DND-41 (cell line): ENCODE measurements at regions not wholly inside any gene's neighbourhood (a gene's known extent, or its start where the extent isn't known, plus 50 kb on each side); places are given as distances from the start of the nearest gene placed in this dataset.

Source experiments
- EZH2 ChIP-seq: IDR thresholded peaks from 3 replicates; pipeline ENCODE4 v1.6.1; 2012; ENCODE audit warnings: borderline replicate concordance, low read depth, mild to moderate bottlenecking, moderate library complexity, low read length, inconsistent platforms; ENCODE audit not compliant: severe bottlenecking
- TF ChIP-seq, protein P1 (sequence below): IDR thresholded peaks from 2 replicates; pipeline ENCODE4 v1.5.1; 2012; ENCODE audit warnings: borderline replicate concordance, low read length, moderate library complexity, mild to moderate bottlenecking; ENCODE audit not compliant: poor library complexity, severe bottlenecking; ENCODE audit errors: extremely low read depth

DNA sequence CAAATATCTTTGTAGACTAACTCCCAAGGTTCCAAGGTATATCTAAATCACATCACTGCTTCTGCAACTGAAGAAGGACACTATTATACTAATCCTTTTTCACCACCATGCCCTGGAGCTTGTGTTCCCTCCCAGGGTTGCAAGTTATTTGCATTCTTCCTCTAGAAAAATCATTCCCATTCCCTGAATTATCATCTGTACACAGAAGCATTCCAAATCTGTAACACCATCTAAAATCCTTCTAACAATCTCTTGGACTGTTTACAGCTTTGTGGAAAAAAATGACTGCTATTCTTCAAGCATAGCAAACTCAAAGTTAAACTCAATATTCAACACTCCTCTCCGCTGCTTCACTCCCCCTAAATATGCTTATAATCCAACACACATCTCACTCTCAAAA is 1570.8 kb upstream of the ADGRL3 start:
- TF ChIP-seq, protein P1, sequence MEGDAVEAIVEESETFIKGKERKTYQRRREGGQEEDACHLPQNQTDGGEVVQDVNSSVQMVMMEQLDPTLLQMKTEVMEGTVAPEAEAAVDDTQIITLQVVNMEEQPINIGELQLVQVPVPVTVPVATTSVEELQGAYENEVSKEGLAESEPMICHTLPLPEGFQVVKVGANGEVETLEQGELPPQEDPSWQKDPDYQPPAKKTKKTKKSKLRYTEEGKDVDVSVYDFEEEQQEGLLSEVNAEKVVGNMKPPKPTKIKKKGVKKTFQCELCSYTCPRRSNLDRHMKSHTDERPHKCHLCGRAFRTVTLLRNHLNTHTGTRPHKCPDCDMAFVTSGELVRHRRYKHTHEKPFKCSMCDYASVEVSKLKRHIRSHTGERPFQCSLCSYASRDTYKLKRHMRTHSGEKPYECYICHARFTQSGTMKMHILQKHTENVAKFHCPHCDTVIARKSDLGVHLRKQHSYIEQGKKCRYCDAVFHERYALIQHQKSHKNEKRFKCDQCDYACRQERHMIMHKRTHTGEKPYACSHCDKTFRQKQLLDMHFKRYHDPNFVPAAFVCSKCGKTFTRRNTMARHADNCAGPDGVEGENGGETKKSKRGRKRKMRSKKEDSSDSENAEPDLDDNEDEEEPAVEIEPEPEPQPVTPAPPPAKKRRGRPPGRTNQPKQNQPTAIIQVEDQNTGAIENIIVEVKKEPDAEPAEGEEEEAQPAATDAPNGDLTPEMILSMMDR: no peak
- no peak for TF ChIP-seq EZH2
